Left ventricle myocardium inferior (tissue), 1 donor: ENCODE measurements at regions not wholly inside any gene's neighbourhood (a gene's known extent, or its start where the extent isn't known, plus 50 kb on each side); places are given as distances from the start of the nearest gene placed in this dataset.

Experiments used
- DNase-seq: peaks from one replicate; pipeline ENCODE4 v3.0.0-alpha.2; 2020
- H3K27ac ChIP-seq: fragments of 200-600 bp; replicated peaks from 2 replicates; pipeline ENCODE4 v1.8.0; 2021
- H3K27me3 ChIP-seq: fragments of 200-600 bp; 2 replicates; pipeline ENCODE4 v1.8.0; 2021; ENCODE audit warnings: low read depth
- H3K36me3 ChIP-seq: fragments of 200-600 bp; 2 replicates; pipeline ENCODE4 v1.8.0; 2021
- H3K4me1 ChIP-seq: fragments of 200-600 bp; 2 replicates; pipeline ENCODE4 v1.8.0; 2021
- H3K4me3 ChIP-seq: fragments of 200-600 bp; 2 replicates; pipeline ENCODE4 v1.8.0; 2021; ENCODE audit warnings: mild to moderate bottlenecking, moderate library complexity
- H3K9me3 ChIP-seq: fragments of 200-600 bp; replicated peaks from 2 replicates; pipeline ENCODE4 v1.8.0; 2021
- CTCF ChIP-seq: fragments of 200-600 bp; IDR thresholded peaks from 2 replicates; pipeline ENCODE4 v1.8.0; 2021; ENCODE audit warnings: antibody characterized with exemption, mild to moderate bottlenecking, borderline replicate concordance
- intact Hi-C: fragments of 100-400 bp; cut with micrococcal nuclease; formaldehyde crosslinking; loops from one replicate; pipeline ENCODE4 v1.11.0; 2022
- donor health status: DM: no; HTN: yes; CAD: no; lungs with severe emphysema.

- no peak overlapping the region for H3K27ac ChIP-seq
- no peak for DNase-seq
- no peak overlapping the region for H3K4me3 ChIP-seq
- TF ChIP-seq CTCF: no peak
- no peaks in the 10 kb centered on the region for H3K4me1 ChIP-seq
- intact Hi-C loops: no loop called here
- H3K36me3 ChIP-seq: no peaks in the 10 kb centered on the region
- H3K9me3 ChIP-seq: no peaks in the 10 kb centered on the region
- H3K27me3 ChIP-seq: peaks cover 64% of the 10 kb centered on the region
Measured at GRCh38 chr20:59481067-59481466, 123.3 kb upstream of the PHACTR3 start.

- H3K9me3 ChIP-seq: no peaks in the 10 kb centered on the region
- no peaks in the 10 kb centered on the region for H3K4me1 ChIP-seq
- no peak for TF ChIP-seq CTCF
- H3K36me3 ChIP-seq: no peaks in the 10 kb centered on the region
- no peak overlapping the region for H3K27ac ChIP-seq
- no peak overlapping the region for H3K4me3 ChIP-seq
- intact Hi-C loops: no loop called here
- H3K27me3 ChIP-seq: peaks cover 63% of the 10 kb centered on the region
- DNase-seq: no peak
Measured at GRCh38 chr20:59481477-59482018, 122.8 kb upstream of the PHACTR3 start.

GRCh38 chr20:59482351-59483187 is 121.8 kb upstream of the PHACTR3 start:
- DNase-seq: no peak
- intact Hi-C loops: no loop called here
- H3K9me3 ChIP-seq: no peaks in the 10 kb centered on the region
- H3K4me3 ChIP-seq: no peak overlapping the region
- H3K4me1 ChIP-seq: no peaks in the 10 kb centered on the region
- H3K27me3 ChIP-seq: peaks cover 55% of the 10 kb centered on the region
- no peaks in the 10 kb centered on the region for H3K36me3 ChIP-seq
- no peak overlapping the region for H3K27ac ChIP-seq
- TF ChIP-seq CTCF: no peak

- no peak for DNase-seq
- Histone ChIP-seq H3K27ac (no peak overlapping the region), H3K27me3 (peaks cover 49% of the 10 kb centered on the region), H3K4me1 (no peaks in the 10 kb centered on the region), H3K4me3 (no peak overlapping the region), H3K36me3 (no peaks in the 10 kb centered on the region), H3K9me3 (no peaks in the 10 kb centered on the region)
- intact Hi-C loops: no loop called here
- TF ChIP-seq CTCF: no peak
Measured at GRCh38 chr20:59483481-59483880, 120.9 kb upstream of the PHACTR3 start.

GRCh38 chr20:59484228-59484627 is 120.1 kb upstream of the PHACTR3 start:
- Histone ChIP-seq H3K36me3 (no peaks in the 10 kb centered on the region), H3K27ac (no peak overlapping the region), H3K9me3 (no peaks in the 10 kb centered on the region), H3K4me3 (no peak overlapping the region), H3K4me1 (no peaks in the 10 kb centered on the region), H3K27me3 (peaks cover 42% of the 10 kb centered on the region)
- intact Hi-C loops: no loop called here
- DNase-seq: no peak
- TF ChIP-seq CTCF: no peak
